ENCODE measurements at regions not wholly inside any gene's neighbourhood (a gene's known extent, or its start where the extent isn't known, plus 50 kb on each side); places are given as distances from the start of the nearest gene placed in this dataset.

GRCh38 chr6:141664744-141665143, 468.0 kb upstream of the GJE1 start:
- Mint-ChIP-seq H3K4me1 (no peaks in the 10 kb centered on the region), H3K27me3 (no peaks in the 10 kb centered on the region), H3K27ac (no peak overlapping the region), H3K36me3 (ENCODE audit: low read depth) (no peaks in the 10 kb centered on the region), H3K4me3 (no peak overlapping the region), H3K9me3 (no peaks in the 10 kb centered on the region)
- no peak for DNase-seq
- POLR2A ChIA-PET: no interaction called here
- intact Hi-C loops (cut with micrococcal nuclease): no loop called here
- CTCF ChIA-PET: no interaction called here
- TF ChIP-seq CTCF (IDR thresholded peaks at IDR 0.05): no peak
- ATAC-seq (ENCODE audit: low read depth): no peak

GRCh38 chr6:141659582-141659981, 473.1 kb upstream of the GJE1 start:
- ChIA-PET POLR2A (no interaction called here), CTCF (no interaction called here)
- Mint-ChIP-seq H3K36me3 (ENCODE audit: low read depth) (no peaks in the 10 kb centered on the region), H3K9me3 (no peaks in the 10 kb centered on the region), H3K4me1 (no peaks in the 10 kb centered on the region), H3K27me3 (no peaks in the 10 kb centered on the region), H3K4me3 (no peak overlapping the region), H3K27ac (no peak overlapping the region)
- no peak for TF ChIP-seq CTCF (IDR thresholded peaks at IDR 0.05)
- ATAC-seq (ENCODE audit: low read depth) (no peak), DNase-seq (no peak)
- intact Hi-C loops (cut with micrococcal nuclease): no loop called here

GRCh38 chr6:141658696-141659095, 474.0 kb upstream of the GJE1 start:
- no peaks in the 10 kb centered on the region for H3K9me3 Mint-ChIP-seq
- H3K4me3 Mint-ChIP-seq: no peak overlapping the region
- no peak for TF ChIP-seq CTCF (IDR thresholded peaks at IDR 0.05)
- H3K4me1 Mint-ChIP-seq: no peaks in the 10 kb centered on the region
- CTCF ChIA-PET: no interaction called here
- intact Hi-C loops (cut with micrococcal nuclease): no loop called here
- POLR2A ChIA-PET: no interaction called here
- no peak for DNase-seq
- H3K27me3 Mint-ChIP-seq: no peaks in the 10 kb centered on the region
- ATAC-seq (ENCODE audit: low read depth): no peak
- H3K27ac Mint-ChIP-seq: no peak overlapping the region
- H3K36me3 Mint-ChIP-seq (ENCODE audit: low read depth): no peaks in the 10 kb centered on the region

GRCh38 chr6:141657812-141658211, 474.9 kb upstream of the GJE1 start:
- Mint-ChIP-seq H3K4me1 (no peaks in the 10 kb centered on the region), H3K27ac (no peak overlapping the region), H3K36me3 (ENCODE audit: low read depth) (no peaks in the 10 kb centered on the region), H3K27me3 (no peaks in the 10 kb centered on the region), H3K9me3 (no peaks in the 10 kb centered on the region), H3K4me3 (no peak overlapping the region)
- ChIA-PET POLR2A (no interaction called here), CTCF (no interaction called here)
- intact Hi-C loops (cut with micrococcal nuclease): no loop called here
- ATAC-seq (ENCODE audit: low read depth) (no peak), DNase-seq (no peak)
- TF ChIP-seq CTCF (IDR thresholded peaks at IDR 0.05): no peak

- TF ChIP-seq CTCF (IDR thresholded peaks at IDR 0.05): no peak
- DNase-seq (no peak), ATAC-seq (ENCODE audit: low read depth) (no peak)
- ChIA-PET CTCF (no interaction called here), POLR2A (no interaction called here)
- Mint-ChIP-seq H3K4me1 (no peaks in the 10 kb centered on the region), H3K9me3 (no peaks in the 10 kb centered on the region), H3K27me3 (no peaks in the 10 kb centered on the region), H3K36me3 (ENCODE audit: low read depth) (no peaks in the 10 kb centered on the region), H3K4me3 (no peak overlapping the region), H3K27ac (no peak overlapping the region)
- intact Hi-C loops (cut with micrococcal nuclease): no loop called here
These were observed 479.1 kb upstream of the GJE1 start for GRCh38 chr6:141653590-141653989.
